Bronchial epithelial cell (primary cell): ENCODE measurements at regions not wholly inside any gene's neighbourhood (a gene's known extent, or its start where the extent isn't known, plus 50 kb on each side); places are given as distances from the start of the nearest gene placed in this dataset.

Experiments
- DNase-seq: peaks from one replicate; pipeline ENCODE4 v3.0.0-alpha.2; 2010; ENCODE audit warnings: low read depth
- FAIRE-seq: peaks from 2 replicates; lab custom pipeline; 2011; peaks lifted over from hg19 to GRCh38; lab: Jason Lieb, UNC
- H3K27me3 ChIP-seq: 2 replicates; pipeline ENCODE4 v1.5.1; 2011; ENCODE audit warnings: low read length; ENCODE audit not compliant: control insufficient read depth, insufficient read depth
- H3K36me3 ChIP-seq: 2 replicates; pipeline ENCODE4 v1.5.1; 2011; ENCODE audit warnings: low read length; ENCODE audit not compliant: control insufficient read depth, insufficient read depth
- H3K4me3 ChIP-seq: 2 replicates; pipeline ENCODE4 v1.5.1; 2011; ENCODE audit warnings: mild to moderate bottlenecking, low read depth, low read length, control low read depth
- TF ChIP-seq, protein P1 (sequence below): IDR thresholded peaks from 2 replicates; pipeline ENCODE4 v1.5.1; 2011; ENCODE audit warnings: mild to moderate bottlenecking, moderate library complexity, low read length, control low read depth, inconsistent platforms; ENCODE audit not compliant: insufficient read depth, severe bottlenecking

DNA sequence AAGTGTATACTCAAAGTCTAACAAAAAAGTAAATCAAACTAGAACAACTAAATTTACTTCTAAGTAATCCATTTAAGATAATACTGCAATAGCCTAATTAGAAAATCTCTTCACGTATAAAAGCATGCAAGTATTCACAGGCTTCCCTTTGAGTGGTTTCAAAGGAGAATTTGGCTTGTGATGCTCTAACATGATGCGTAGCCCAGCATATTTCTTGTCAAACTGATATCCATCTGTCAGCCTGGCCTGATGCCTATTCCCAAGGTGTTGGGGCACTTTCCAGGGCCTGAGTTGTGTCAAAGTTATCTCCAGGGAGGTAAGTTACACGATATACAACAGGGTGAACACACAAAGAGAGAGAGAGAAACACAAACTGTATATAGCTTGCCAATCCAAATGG, 287.0 kb upstream of the MAGEB18 start:
- FAIRE-seq = no peak

GRCh38 chrX:25853002-25853479, 285.1 kb upstream of the MAGEB18 start:
- Histone ChIP-seq H3K36me3 (no peaks in the 10 kb centered on the region), H3K4me3 (no peak overlapping the region), H3K27me3 (no peaks in the 10 kb centered on the region)
- no peak for DNase-seq
- TF ChIP-seq, protein P1, sequence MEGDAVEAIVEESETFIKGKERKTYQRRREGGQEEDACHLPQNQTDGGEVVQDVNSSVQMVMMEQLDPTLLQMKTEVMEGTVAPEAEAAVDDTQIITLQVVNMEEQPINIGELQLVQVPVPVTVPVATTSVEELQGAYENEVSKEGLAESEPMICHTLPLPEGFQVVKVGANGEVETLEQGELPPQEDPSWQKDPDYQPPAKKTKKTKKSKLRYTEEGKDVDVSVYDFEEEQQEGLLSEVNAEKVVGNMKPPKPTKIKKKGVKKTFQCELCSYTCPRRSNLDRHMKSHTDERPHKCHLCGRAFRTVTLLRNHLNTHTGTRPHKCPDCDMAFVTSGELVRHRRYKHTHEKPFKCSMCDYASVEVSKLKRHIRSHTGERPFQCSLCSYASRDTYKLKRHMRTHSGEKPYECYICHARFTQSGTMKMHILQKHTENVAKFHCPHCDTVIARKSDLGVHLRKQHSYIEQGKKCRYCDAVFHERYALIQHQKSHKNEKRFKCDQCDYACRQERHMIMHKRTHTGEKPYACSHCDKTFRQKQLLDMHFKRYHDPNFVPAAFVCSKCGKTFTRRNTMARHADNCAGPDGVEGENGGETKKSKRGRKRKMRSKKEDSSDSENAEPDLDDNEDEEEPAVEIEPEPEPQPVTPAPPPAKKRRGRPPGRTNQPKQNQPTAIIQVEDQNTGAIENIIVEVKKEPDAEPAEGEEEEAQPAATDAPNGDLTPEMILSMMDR = no peak
- no peak for FAIRE-seq

More for the DNA sequence above, 287.0 kb upstream of the MAGEB18 start:
- Histone ChIP-seq H3K36me3 (no peaks in the 10 kb centered on the region), H3K4me3 (no peak overlapping the region), H3K27me3 (no peaks in the 10 kb centered on the region)
- DNase-seq = no peak
- TF ChIP-seq, protein P1 = no peak

GRCh38 chrX:25858273-25858880, 279.8 kb upstream of the MAGEB18 start:
- H3K36me3 ChIP-seq = no peaks in the 10 kb centered on the region

GRCh38 chrX:25860322-25860721, 277.8 kb upstream of the MAGEB18 start:
- H3K4me3 ChIP-seq = no peak overlapping the region
- TF ChIP-seq, protein P1 = no peak
- FAIRE-seq (no peak), DNase-seq (no peak)
- H3K27me3 ChIP-seq = no peaks in the 10 kb centered on the region
- H3K36me3 ChIP-seq = no peaks in the 10 kb centered on the region

More at GRCh38 chrX:25858273-25858880, 279.8 kb upstream of the MAGEB18 start:
- DNase-seq (peak; percentile 17), FAIRE-seq (no peak)
- H3K4me3 ChIP-seq = no peak overlapping the region
- TF ChIP-seq, protein P1 = peak; percentile 2
- no peaks in the 10 kb centered on the region for H3K27me3 ChIP-seq

DNA sequence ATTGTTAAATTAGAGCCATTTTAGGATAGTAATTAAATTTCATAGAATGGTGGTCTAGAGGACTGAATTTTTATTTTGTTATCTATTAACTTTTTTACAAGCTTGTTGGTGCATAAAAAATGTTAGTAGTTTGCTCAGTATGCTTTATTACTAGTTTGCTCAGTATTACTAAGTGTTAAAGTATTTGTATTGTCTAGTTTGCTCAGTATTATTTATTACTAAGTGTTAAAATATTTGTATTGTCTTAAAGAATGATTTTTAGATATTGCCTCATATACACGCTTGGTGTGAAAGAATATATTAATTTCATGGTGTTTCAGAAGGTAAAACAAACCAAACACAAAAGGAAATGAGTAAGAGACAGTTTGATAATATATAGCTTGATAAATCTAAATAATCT, 268.4 kb upstream of the MAGEB18 start:
- Histone ChIP-seq H3K4me3 (no peak overlapping the region), H3K27me3 (no peaks in the 10 kb centered on the region), H3K36me3 (no peaks in the 10 kb centered on the region)
- FAIRE-seq = no peak
- TF ChIP-seq, protein P1 = no peak
- DNase-seq = peak; percentile 74

DNA sequence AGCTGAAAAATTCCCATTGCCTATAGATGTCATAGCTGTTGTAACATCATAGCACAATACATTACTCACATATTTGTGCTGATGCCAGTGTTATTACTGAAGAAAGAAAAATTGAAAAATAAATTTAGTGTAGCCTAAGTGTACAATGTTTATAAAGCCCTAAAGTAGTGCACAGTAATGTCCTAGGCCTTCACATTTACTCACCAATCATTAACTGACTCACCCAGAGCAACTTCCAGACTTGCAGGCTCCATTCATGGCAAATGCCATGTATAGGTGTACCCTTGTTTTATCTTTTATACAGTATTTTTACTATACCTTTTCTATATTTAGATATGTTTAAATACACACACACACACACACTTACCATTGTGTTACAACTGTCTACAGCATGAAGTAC, 265.4 kb upstream of the MAGEB18 start:
- no peak overlapping the region for H3K4me3 ChIP-seq
- H3K27me3 ChIP-seq = no peaks in the 10 kb centered on the region
- FAIRE-seq = no peak
- H3K36me3 ChIP-seq = no peaks in the 10 kb centered on the region
- TF ChIP-seq, protein P1 = no peak
- DNase-seq = peak; percentile 70
